ENCODE measurements at regions not wholly inside any gene's neighbourhood (a gene's known extent, or its start where the extent isn't known, plus 50 kb on each side); places are given as distances from the start of the nearest gene placed in this dataset.

DNA sequence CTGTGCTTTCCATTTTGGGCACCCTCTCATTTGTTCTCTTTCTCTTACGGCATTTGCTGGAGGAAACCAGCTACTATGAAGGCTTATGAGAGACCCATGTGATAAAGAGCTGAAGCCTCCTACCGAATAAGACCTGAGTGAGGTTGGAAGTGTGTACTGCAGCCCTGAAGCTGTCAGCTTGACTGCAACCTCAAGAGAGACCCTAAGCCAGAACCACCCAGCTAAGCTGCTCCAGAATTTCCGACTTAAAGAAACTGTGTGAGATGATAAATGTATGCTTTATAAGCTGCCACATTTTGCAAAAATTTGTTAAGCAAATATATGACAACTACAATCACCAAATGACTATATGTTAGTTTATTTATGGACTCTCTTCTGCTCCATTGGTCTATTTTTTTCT is 151.7 kb upstream of the PTPRD start:
- no peaks in the 10 kb centered on the region for H3K36me3 ChIP-seq (ENCODE audit: control insufficient read depth in 2 of 2, extremely low read depth in 1 of 2, insufficient read depth in 2 of 2, low read length in 2 of 2)
- H3K9me1 ChIP-seq (replicated peaks; ENCODE audit: control insufficient read depth, extremely low read depth, insufficient read depth, low read length): no peaks in the 10 kb centered on the region
- H3K4me2 ChIP-seq (ENCODE audit: insufficient read depth, low read length): no peak overlapping the region
- DNase-seq (ENCODE audit: low read depth, low spot score) (no peak), FAIRE-seq (no peak)
- no peaks in the 10 kb centered on the region for H3K79me2 ChIP-seq (ENCODE audit: control insufficient read depth, insufficient read depth, low read length)
- H3K27me3 ChIP-seq (ENCODE audit: control insufficient read depth in 2 of 2, insufficient read depth in 2 of 2, low read length in 2 of 2): no peaks in the 10 kb centered on the region
- no peak overlapping the region for H3K27ac ChIP-seq (ENCODE audit: insufficient read depth, low read depth, low read length)
- no TSS peak for BruUV-seq (replicated peaks)
- CTCF ChIA-PET: no interaction called here
- H3K9ac ChIP-seq (replicated peaks; ENCODE audit: extremely low read depth, insufficient read depth, low read length): no peak overlapping the region
- dilution Hi-C loops (cut with MboI; ENCODE audit: extremely low pct_ligation_motif_present, low sequenced_read_pairs) (no loop called here), intact Hi-C loops (cut with micrococcal nuclease) (no loop called here)
- TF ChIP-seq GATA2 (IDR thresholded peaks at IDR 0.05; ENCODE audit: insufficient read depth, insufficient read length, low read depth, low read length) (no peak), EZH2 (IDR thresholded peaks at IDR 0.05; ENCODE audit: borderline replicate concordance, low read depth, low read length, severe bottlenecking) (no peak), POLR2AphosphoS5 (IDR thresholded peaks at IDR 0.05; ENCODE audit: insufficient read depth, low read depth, low read length) (no peak)
- TF ChIP-seq, protein P1, sequence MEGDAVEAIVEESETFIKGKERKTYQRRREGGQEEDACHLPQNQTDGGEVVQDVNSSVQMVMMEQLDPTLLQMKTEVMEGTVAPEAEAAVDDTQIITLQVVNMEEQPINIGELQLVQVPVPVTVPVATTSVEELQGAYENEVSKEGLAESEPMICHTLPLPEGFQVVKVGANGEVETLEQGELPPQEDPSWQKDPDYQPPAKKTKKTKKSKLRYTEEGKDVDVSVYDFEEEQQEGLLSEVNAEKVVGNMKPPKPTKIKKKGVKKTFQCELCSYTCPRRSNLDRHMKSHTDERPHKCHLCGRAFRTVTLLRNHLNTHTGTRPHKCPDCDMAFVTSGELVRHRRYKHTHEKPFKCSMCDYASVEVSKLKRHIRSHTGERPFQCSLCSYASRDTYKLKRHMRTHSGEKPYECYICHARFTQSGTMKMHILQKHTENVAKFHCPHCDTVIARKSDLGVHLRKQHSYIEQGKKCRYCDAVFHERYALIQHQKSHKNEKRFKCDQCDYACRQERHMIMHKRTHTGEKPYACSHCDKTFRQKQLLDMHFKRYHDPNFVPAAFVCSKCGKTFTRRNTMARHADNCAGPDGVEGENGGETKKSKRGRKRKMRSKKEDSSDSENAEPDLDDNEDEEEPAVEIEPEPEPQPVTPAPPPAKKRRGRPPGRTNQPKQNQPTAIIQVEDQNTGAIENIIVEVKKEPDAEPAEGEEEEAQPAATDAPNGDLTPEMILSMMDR (IDR thresholded peaks at IDR 0.05; ENCODE audit: extremely low read depth in 1 of 2, insufficient read depth in 1 of 2, low read depth in 1 of 2, low read length in 2 of 2): no peak
- H3K9me3 ChIP-seq (replicated peaks; ENCODE audit: control insufficient read depth, insufficient read depth, low read length): no peaks in the 10 kb centered on the region
- POLR2A ChIA-PET: no interaction called here
- H3K4me1 ChIP-seq (ENCODE audit: control insufficient read depth, extremely low read depth, insufficient read depth, low read length): no peaks in the 10 kb centered on the region
- no peak overlapping the region for H3K4me3 ChIP-seq (replicated peaks in 1 of 3; ENCODE audit: insufficient read depth in 1 of 3, low read depth in 1 of 3, low read length in 3 of 3)
- H2AFZ ChIP-seq (ENCODE audit: low read depth, low read length): no peak overlapping the region
- no peaks in the 10 kb centered on the region for H4K20me1 ChIP-seq (replicated peaks; ENCODE audit: control insufficient read depth, extremely low read depth, insufficient read depth, low read length)

DNA sequence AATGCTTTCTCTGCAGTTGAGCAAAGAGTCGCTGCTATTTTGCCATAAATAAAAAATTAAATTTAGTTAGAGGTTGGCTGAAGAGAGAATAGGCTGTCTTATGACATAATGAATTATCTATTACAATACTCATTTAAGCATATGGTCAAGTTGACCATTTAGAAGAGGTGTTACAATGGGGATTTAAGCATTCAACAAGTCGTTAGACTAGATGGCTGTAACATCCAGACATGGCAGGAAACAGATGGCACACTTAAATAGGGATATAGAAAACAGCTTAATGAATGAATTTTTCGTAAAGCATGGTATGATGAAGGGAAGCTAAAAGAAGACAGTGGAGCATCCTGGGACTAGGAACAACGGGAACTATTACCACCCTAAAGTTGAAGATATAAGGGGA is 160.3 kb upstream of the PTPRD start:
- ChIA-PET POLR2A (no interaction called here), CTCF (no interaction called here)
- BruUV-seq (replicated peaks): no TSS peak
- TF ChIP-seq EZH2 (IDR thresholded peaks at IDR 0.05; ENCODE audit: borderline replicate concordance, low read depth, low read length, severe bottlenecking): no peak
- TF ChIP-seq GATA2 (IDR thresholded peaks at IDR 0.05; ENCODE audit: insufficient read depth, insufficient read length, low read depth, low read length): no peak
- TF ChIP-seq, protein P1 (IDR thresholded peaks at IDR 0.05; ENCODE audit: extremely low read depth in 1 of 2, insufficient read depth in 1 of 2, low read depth in 1 of 2, low read length in 2 of 2): no peak
- no peak for TF ChIP-seq MYC (IDR thresholded peaks at IDR 0.05; ENCODE audit: low read depth, low read length)
- no peak for TF ChIP-seq POLR2AphosphoS5 (IDR thresholded peaks at IDR 0.05; ENCODE audit: insufficient read depth, low read depth, low read length)
- no peak for TF ChIP-seq JUN (IDR thresholded peaks at IDR 0.05; ENCODE audit: borderline replicate concordance, insufficient read depth, insufficient read length, low read depth)
- TF ChIP-seq FOS (IDR thresholded peaks at IDR 0.05; ENCODE audit: borderline replicate concordance, insufficient read depth, low read length): no peak
- no peak for TF ChIP-seq POLR2A (IDR thresholded peaks at IDR 0.05; ENCODE audit: low read depth, low read length)
- TF ChIP-seq, protein P2, sequence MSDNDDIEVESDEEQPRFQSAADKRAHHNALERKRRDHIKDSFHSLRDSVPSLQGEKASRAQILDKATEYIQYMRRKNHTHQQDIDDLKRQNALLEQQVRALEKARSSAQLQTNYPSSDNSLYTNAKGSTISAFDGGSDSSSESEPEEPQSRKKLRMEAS (IDR thresholded peaks at IDR 0.05; ENCODE audit: insufficient read depth, insufficient read length): no peak
- dilution Hi-C loops (cut with MboI; ENCODE audit: extremely low pct_ligation_motif_present, low sequenced_read_pairs): no loop called here
- Histone ChIP-seq H3K9ac (replicated peaks; ENCODE audit: extremely low read depth, insufficient read depth, low read length) (no peak overlapping the region), H4K20me1 (replicated peaks; ENCODE audit: control insufficient read depth, extremely low read depth, insufficient read depth, low read length) (no peaks in the 10 kb centered on the region), H3K79me2 (ENCODE audit: control insufficient read depth, insufficient read depth, low read length) (no peaks in the 10 kb centered on the region), H3K27ac (ENCODE audit: insufficient read depth, low read depth, low read length) (no peak overlapping the region), H3K9me3 (replicated peaks; ENCODE audit: control insufficient read depth, insufficient read depth, low read length) (no peaks in the 10 kb centered on the region), H3K27me3 (ENCODE audit: control insufficient read depth in 2 of 2, insufficient read depth in 2 of 2, low read length in 2 of 2) (no peaks in the 10 kb centered on the region), H3K4me2 (ENCODE audit: insufficient read depth, low read length) (no peak overlapping the region), H3K4me1 (ENCODE audit: control insufficient read depth, extremely low read depth, insufficient read depth, low read length) (no peaks in the 10 kb centered on the region), H2AFZ (ENCODE audit: low read depth, low read length) (no peak overlapping the region), H3K36me3 (ENCODE audit: control insufficient read depth in 2 of 2, extremely low read depth in 1 of 2, insufficient read depth in 2 of 2, low read length in 2 of 2) (no peaks in the 10 kb centered on the region), H3K4me3 (replicated peaks in 1 of 3; ENCODE audit: insufficient read depth in 1 of 3, low read depth in 1 of 3, low read length in 3 of 3) (no peak overlapping the region), H3K9me1 (replicated peaks; ENCODE audit: control insufficient read depth, extremely low read depth, insufficient read depth, low read length) (no peaks in the 10 kb centered on the region)
- FAIRE-seq (no peak), DNase-seq (ENCODE audit: low read depth, low spot score) (no peak)
- intact Hi-C loops (cut with micrococcal nuclease): no loop called here
